Neural progenitor cell (in vitro differentiated cells): ENCODE measurements at regions not wholly inside any gene's neighbourhood (a gene's known extent, or its start where the extent isn't known, plus 50 kb on each side); places are given as distances from the start of the nearest gene placed in this dataset.

Experiments used
- DNase-seq: peaks from one replicate; pipeline ENCODE4 v3.0.0-alpha.2; 2016; ENCODE audit warnings: low spot score
- H2AFZ ChIP-seq: fragments of 200-600 bp; sonication (generic); replicated peaks from 2 replicates; pipeline ENCODE4 v1.6.1; 2016; ENCODE audit warnings: antibody characterized with exemption
- H3F3A ChIP-seq: fragments of 200-600 bp; sonication (generic); 2 replicates; pipeline ENCODE4 v1.6.1; 2016; ENCODE audit warnings: antibody characterized with exemption, low read depth
- H3K27ac ChIP-seq: fragments of 200-600 bp; sonication (generic); 2 replicates; pipeline ENCODE4 v1.5.1; 2016; ENCODE audit warnings: mild to moderate bottlenecking
- H3K27me3 ChIP-seq: fragments of 200-600 bp; sonication (generic); 2 replicates; pipeline ENCODE4 v1.6.1; 2016; ENCODE audit warnings: mild to moderate bottlenecking, moderate library complexity
- H3K36me3 ChIP-seq: fragments of 200-600 bp; sonication (generic); 2 replicates; pipeline ENCODE4 v1.5.1; 2016
- H3K4me1 ChIP-seq: fragments of 200-600 bp; sonication (generic); 2 replicates; pipeline ENCODE4 v1.6.1; 2016; ENCODE audit warnings: mixed run types
- H3K4me2 ChIP-seq: fragments of 200-600 bp; sonication (generic); 2 replicates; pipeline ENCODE4 v1.6.1; 2016
- H3K4me3 ChIP-seq: fragments of 200-600 bp; sonication (generic); 2 replicates; pipeline ENCODE4 v1.5.1; 2016
- H3K79me2 ChIP-seq: fragments of 200-600 bp; sonication (generic); 2 replicates; pipeline ENCODE4 v1.6.1; 2016; ENCODE audit warnings: low read depth
- H3K9ac ChIP-seq: fragments of 200-600 bp; sonication (generic); 2 replicates; pipeline ENCODE4 v1.6.1; 2016
- H3K9me3 ChIP-seq: fragments of 200-600 bp; sonication (generic); 2 replicates; pipeline ENCODE4 v1.5.1; 2016; ENCODE audit warnings: low read depth
- H4K20me1 ChIP-seq: fragments of 200-600 bp; sonication (generic); 2 replicates; pipeline ENCODE4 v1.6.1; 2016; ENCODE audit warnings: low read depth
- H3K27ac Mint-ChIP-seq: 3 replicates; pipeline ENCODE4 v1.8.0; 2021; ENCODE audit warnings: mixed read lengths
- H3K27me3 Mint-ChIP-seq: 2 replicates; pipeline ENCODE4 v1.8.0; 2022; ENCODE audit warnings: low read depth, mild to moderate bottlenecking, inconsistent platforms, moderate library complexity, mixed read lengths; ENCODE audit not compliant: insufficient read depth
- H3K36me3 Mint-ChIP-seq: 3 replicates; pipeline ENCODE4 v1.8.0; 2021; ENCODE audit warnings: mixed read lengths
- H3K4me1 Mint-ChIP-seq: 3 replicates; pipeline ENCODE4 v1.8.0; 2021; ENCODE audit warnings: mixed read lengths
- H3K4me3 Mint-ChIP-seq: 3 replicates; pipeline ENCODE4 v1.8.0; 2021; ENCODE audit warnings: mild to moderate bottlenecking, moderate library complexity, mixed read lengths
- H3K9me3 Mint-ChIP-seq: 3 replicates; pipeline ENCODE4 v1.8.0; 2020; ENCODE audit warnings: mixed read lengths
- CTCF ChIP-seq: fragments of 200-600 bp; sonication (generic); IDR thresholded peaks from 2 replicates; pipeline ENCODE4 v1.5.1; 2017; ENCODE audit warnings: antibody characterized with exemption, mild to moderate bottlenecking
- EZH2 ChIP-seq: fragments of 200-600 bp; sonication (generic); IDR thresholded peaks from 2 replicates; pipeline ENCODE4 v1.6.1; 2017; ENCODE audit warnings: antibody characterized with exemption, mild to moderate bottlenecking, moderate library complexity
- EZH2phosphoT487 ChIP-seq: fragments of 200-600 bp; sonication (generic); IDR thresholded peaks from 2 replicates; pipeline ENCODE4 v1.6.1; 2017; ENCODE audit warnings: antibody characterized with exemption

GRCh38 chr2:9770006-9770307 lies 73.3 kb upstream of the TAF1B start:
- Histone ChIP-seq H4K20me1 (no peaks in the 10 kb centered on the region), H3K4me3 (no peak overlapping the region), H3K27me3 (no peaks in the 10 kb centered on the region), H3F3A (peaks cover 4% of the 10 kb centered on the region), H3K4me2 (peak overlapping the region; percentile 13), H3K79me2 (no peaks in the 10 kb centered on the region), H3K36me3 (no peaks in the 10 kb centered on the region), H3K27ac (no peak overlapping the region), H3K4me1 (peaks cover 23% of the 10 kb centered on the region), H3K9ac (no peak overlapping the region), H3K9me3 (no peaks in the 10 kb centered on the region), H2AFZ (peak overlapping the region; percentile 62)
- H3K27ac Mint-ChIP-seq: peak overlapping the region; percentile 86
- peaks cover 85% of the 10 kb centered on the region for H3K4me1 Mint-ChIP-seq
- peaks cover 23% of the 10 kb centered on the region for H3K27me3 Mint-ChIP-seq
- peak overlapping the region; percentile 74 for H3K4me3 Mint-ChIP-seq
- H3K36me3 Mint-ChIP-seq: no peaks in the 10 kb centered on the region
- no peak for TF ChIP-seq CTCF
- no peak for TF ChIP-seq EZH2phosphoT487
- no peak for TF ChIP-seq EZH2
- no peak for DNase-seq
- no peaks in the 10 kb centered on the region for H3K9me3 Mint-ChIP-seq

- peaks cover 81% of the 10 kb centered on the region for H3K4me1 Mint-ChIP-seq
- no peaks in the 10 kb centered on the region for H3K9me3 Mint-ChIP-seq
Measured at GRCh38 chr2:9770308-9771100, 72.8 kb upstream of the TAF1B start.

GRCh38 chr2:9771101-9771449 lies 72.2 kb upstream of the TAF1B start:
- H3K27me3 ChIP-seq: no peaks in the 10 kb centered on the region
- peaks cover 76% of the 10 kb centered on the region for H3K4me1 Mint-ChIP-seq
- H3K4me2 ChIP-seq: no peak overlapping the region
- H3K79me2 ChIP-seq: no peaks in the 10 kb centered on the region
- H3K36me3 ChIP-seq: no peaks in the 10 kb centered on the region
- H3K9me3 ChIP-seq: no peaks in the 10 kb centered on the region
- peaks cover 4% of the 10 kb centered on the region for H3F3A ChIP-seq
- no peaks in the 10 kb centered on the region for H3K36me3 Mint-ChIP-seq
- peaks cover 22% of the 10 kb centered on the region for H3K27me3 Mint-ChIP-seq
- H3K4me3 ChIP-seq: no peak overlapping the region
- H3K27ac ChIP-seq: no peak overlapping the region
- H3K4me3 Mint-ChIP-seq: no peak overlapping the region
- no peaks in the 10 kb centered on the region for H3K9me3 Mint-ChIP-seq
- TF ChIP-seq EZH2 (no peak), CTCF (no peak), EZH2phosphoT487 (no peak)
- no peak overlapping the region for H2AFZ ChIP-seq
- peaks cover 23% of the 10 kb centered on the region for H3K4me1 ChIP-seq
- no peak for DNase-seq
- H4K20me1 ChIP-seq: no peaks in the 10 kb centered on the region
- H3K27ac Mint-ChIP-seq: peak overlapping the region; percentile 86
- H3K9ac ChIP-seq: no peak overlapping the region

More at GRCh38 chr2:9770308-9771100, 72.8 kb upstream of the TAF1B start:
- Histone ChIP-seq H2AFZ (peak overlapping the region; percentile 62), H3K9me3 (no peaks in the 10 kb centered on the region), H3K9ac (no peak overlapping the region), H3K4me2 (peak overlapping the region; percentile 13), H3K27me3 (no peaks in the 10 kb centered on the region), H3F3A (peaks cover 4% of the 10 kb centered on the region), H3K4me3 (no peak overlapping the region), H3K79me2 (no peaks in the 10 kb centered on the region), H3K27ac (no peak overlapping the region), H4K20me1 (no peaks in the 10 kb centered on the region), H3K4me1 (peaks cover 23% of the 10 kb centered on the region), H3K36me3 (no peaks in the 10 kb centered on the region)
- DNase-seq: peak; percentile 83
- Mint-ChIP-seq H3K36me3 (no peaks in the 10 kb centered on the region), H3K4me3 (peak overlapping the region; percentile 74), H3K27me3 (peaks cover 22% of the 10 kb centered on the region), H3K27ac (peak overlapping the region; percentile 86)
- peak; percentile 77 for TF ChIP-seq CTCF
- no peak for TF ChIP-seq EZH2phosphoT487
